ENCODE measurements at regions not wholly inside any gene's neighbourhood (a gene's known extent, or its start where the extent isn't known, plus 50 kb on each side); places are given as distances from the start of the nearest gene placed in this dataset.

DNA sequence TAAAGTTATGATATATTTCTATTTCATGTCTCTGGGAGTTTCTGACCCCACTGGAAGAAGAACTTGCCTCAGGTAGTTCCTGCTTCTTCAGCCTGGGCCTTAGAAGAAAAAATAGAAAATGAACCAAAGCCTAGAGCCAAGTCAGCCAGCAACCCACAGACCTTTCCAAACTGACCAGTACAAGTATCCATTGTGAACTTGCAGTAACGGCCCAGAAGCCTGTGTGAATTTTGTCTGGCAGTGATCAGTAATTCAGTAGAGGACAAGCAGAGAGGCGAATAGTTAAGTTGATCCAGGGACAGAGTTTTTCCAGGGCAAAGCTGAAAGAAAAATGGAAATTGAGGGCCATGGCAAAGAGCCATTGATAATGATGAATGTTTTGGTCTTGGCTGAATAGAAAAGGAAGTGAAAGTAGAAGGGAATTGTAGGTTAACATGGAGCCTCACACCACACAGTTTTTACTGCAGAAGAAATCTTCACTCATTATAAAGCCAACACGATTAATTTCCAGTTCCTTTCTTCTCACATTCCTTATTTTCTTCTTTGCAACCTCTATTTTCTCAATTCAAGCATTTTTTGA, 311.8 kb downstream of the BTG1 start:
- DNase-seq (ENCODE audit: extremely low spot score, insufficient read length, low read depth) (no peak), FAIRE-seq (no peak)

DNA sequence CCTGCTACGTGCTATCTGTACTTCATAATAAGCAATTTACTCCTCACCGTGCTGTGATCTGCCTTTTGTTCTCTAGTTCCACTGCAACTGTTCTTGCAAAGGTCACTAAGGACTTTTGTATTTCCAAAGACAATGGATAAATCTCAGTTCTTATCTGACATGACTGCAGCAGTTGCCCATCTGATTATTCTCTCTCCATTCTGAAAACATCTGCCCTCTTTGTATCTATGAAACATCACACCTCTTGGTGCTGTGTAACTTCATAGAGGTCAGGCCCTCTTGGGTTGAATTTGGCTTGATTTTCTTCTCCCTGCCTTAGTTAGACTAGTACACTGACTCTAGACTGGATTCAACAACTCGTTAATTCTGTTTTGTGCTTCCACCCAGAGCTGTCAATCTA, 319.6 kb downstream of the BTG1 start:
- FAIRE-seq (no peak), DNase-seq (ENCODE audit: extremely low spot score, insufficient read length, low read depth) (no peak)

DNA sequence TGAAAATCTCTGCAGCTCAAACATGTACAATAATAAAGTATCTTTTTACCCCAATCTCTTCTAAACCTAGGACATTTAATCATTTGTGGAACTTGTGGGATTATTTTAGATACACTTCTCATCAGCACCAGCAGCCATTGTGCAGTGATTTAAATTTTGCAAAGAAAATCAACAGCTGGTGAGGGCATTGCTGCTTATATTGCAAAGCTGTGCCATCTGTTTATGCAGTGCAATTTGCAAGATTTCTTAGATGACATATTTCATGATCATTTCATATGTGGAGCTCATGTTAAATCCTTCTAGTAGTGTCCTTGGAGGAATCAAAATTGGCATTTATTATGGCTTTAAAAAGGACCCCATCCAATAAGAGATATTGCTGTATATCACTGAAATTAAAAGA, 320.7 kb downstream of the BTG1 start:
- DNase-seq (ENCODE audit: extremely low spot score, insufficient read length, low read depth) (no peak), FAIRE-seq (no peak)

DNA sequence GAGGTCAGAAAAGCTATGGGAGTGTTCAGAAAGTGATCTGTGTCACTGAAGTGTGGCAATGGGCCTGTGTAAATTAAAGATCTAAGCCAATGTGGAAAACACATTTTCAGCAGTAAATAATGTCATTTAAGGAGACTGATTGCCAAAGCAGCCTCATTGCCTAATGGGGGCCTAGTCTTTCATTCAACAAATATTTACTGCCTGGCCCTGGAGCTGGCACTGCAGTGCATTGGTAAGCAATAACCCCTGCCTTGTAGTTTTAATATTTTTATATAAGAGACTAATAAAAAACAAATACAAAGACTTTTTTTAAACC, 326.6 kb downstream of the BTG1 start:
- FAIRE-seq (no peak), DNase-seq (ENCODE audit: extremely low spot score, insufficient read length, low read depth) (no peak)

DNA sequence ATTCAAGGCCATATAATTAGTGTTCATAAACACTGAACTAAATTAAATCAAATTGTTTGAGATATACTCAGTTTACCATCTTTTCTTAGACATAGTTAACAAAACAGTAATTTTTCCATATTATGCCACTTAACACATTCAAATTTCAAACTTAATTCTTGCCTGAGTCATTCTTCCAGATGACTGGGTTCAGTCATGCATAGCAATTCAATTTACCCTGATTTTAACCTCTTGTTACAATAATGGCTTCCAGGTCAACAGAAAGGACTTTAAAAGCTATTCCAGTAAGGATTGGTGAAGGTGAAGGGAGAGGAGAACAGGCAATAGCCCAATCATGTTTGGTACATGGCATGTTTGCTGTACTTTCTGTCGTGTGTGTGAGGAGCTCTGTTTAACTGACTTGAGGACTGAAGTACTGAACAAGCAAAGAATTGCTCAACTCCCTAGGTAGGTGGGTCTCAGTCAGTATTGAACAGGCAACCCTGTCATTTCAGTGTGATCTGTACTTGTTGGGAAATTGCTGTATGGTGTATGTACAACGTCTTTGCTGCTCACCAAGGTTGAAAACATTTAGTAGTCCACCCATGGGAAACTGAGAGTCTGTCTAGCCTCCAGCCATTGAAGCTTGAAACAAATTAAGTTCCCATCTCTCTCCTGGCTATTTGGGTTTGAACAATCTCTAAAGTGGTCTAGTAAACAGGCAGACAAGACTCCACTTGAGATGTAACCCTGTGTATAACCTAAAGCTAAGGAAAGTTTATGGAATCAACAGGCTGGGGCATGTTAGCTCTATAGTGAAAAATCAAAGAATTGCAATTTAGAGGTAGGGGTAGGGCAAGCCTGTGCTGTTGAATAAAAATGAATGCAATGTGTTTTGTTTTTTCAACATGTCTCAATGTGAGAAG, 327.2 kb downstream of the BTG1 start:
- FAIRE-seq (no peak), DNase-seq (ENCODE audit: extremely low spot score, insufficient read length, low read depth) (no peak)

DNA sequence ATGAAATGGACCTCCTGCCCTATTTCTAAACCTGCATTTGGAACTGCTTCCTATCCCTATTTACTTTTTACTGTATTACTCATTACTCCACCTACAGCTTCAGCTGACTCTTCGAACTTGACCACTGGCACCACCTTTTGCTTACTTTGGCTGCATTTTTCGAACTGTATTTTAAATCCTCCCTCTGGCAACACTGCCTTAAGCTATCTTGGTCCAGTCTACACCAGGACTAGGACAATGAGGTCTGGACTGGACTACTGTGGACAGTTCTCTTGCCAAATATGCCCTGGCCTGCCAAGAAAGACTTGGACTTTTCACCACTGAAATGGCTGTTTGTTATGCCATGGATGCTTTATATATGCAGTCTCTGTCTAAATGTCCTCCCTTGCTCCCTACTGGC, 328.1 kb downstream of the BTG1 start:
- no peak for FAIRE-seq

DNA sequence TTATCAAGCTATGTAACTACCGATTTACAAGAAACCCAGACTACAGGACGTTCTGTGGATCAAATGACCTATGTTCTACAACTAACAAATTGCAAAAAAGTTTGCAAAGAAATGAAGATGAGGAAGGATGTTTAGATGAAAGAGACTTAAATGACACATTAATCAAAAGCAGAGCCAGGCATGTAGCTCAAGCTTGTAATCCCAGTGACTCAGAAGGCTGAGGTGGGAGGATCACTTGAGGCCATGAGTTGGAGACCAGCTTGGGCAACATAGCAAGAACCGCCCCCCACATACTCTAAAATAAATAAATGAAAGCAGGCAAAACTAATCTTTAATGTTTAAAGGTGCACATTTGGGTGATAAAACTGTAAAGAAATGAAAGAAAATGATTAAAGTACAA, 331.9 kb downstream of the BTG1 start:
- FAIRE-seq (no peak), DNase-seq (ENCODE audit: extremely low spot score, insufficient read length, low read depth) (no peak)

More for the DNA sequence above, 328.1 kb downstream of the BTG1 start:
- DNase-seq (ENCODE audit: extremely low spot score, insufficient read length, low read depth) = no peak

DNA sequence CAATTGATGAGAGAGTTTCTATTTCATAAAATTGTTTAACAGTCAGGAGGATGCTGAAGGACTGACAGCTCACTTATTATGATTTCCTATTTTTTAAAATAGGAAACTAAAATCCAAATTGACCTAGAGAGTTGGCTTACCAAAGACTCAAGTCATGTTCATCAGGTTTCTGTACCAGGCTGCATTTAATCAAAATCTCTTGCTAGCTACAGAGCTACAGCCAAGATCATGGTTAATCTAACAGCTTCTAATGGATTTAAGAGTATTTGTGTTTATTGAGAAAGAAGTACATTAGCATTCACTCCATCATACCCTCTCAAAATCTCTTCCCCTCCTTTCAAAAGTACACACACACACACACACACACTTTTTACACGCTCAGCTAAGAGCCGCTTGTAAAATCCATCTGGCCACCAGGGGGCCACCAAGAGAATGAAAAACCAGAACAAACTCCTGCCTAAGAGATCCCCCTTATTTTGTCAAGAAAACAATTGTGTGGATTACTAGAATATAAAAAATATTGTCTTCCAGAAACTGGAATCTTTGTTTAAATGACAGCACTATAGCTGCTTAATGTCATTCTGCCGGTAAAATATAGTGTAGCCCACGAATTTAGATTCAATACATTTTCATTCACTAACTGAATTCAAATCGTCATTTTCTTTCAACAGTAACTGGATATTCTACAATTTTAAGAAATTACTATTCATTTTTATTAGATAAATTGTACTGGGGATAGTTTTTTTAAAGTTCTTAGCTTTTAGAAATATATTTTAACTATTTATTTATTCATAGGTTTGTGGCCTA, 334.0 kb downstream of the BTG1 start:
- FAIRE-seq (peak; percentile 81), DNase-seq (ENCODE audit: extremely low spot score, insufficient read length, low read depth) (no peak)

DNA sequence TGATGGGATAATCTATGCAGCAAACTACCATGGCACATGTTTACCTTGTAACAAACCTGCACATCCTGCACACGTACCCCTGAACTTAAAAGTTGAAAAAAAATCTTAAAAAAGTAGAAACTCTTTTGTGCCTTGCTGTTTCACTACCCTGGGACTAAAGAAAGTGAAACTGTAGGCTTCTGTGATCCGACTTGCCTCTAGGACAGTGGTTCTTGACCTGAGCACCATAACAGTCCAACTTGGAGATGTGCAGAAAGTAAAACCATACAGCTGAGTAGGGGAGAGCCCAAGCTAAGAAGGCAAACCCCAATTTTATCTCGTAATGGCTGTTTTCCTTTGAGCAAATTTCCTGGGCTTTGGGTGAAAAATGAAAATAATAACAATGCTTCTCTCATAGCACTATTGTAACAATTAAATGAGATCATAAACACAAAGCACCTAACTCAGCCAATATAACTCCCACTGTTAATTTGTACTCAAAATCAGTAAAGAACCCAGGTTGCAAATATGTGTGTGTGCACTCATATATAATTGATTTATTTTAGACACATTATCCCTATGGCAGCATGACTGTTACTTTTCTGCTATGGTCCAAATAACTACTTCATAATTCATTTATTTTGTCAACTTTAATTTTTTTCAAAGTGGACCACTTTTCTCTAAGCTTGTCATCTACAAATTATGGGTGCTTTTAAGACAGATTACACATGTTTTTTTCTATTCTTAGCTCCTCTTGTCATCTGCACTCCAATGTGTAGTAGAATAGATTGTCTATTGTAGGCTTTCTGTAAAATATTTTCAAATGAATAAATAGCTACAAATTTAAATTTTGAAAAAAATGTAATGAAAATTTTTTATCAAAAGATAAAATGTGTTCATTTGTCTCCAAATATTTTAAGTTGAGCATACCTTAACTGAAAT, 334.9 kb downstream of the BTG1 start:
- no peak for DNase-seq (ENCODE audit: extremely low spot score, insufficient read length, low read depth)
- peak; percentile 5 for FAIRE-seq

DNA sequence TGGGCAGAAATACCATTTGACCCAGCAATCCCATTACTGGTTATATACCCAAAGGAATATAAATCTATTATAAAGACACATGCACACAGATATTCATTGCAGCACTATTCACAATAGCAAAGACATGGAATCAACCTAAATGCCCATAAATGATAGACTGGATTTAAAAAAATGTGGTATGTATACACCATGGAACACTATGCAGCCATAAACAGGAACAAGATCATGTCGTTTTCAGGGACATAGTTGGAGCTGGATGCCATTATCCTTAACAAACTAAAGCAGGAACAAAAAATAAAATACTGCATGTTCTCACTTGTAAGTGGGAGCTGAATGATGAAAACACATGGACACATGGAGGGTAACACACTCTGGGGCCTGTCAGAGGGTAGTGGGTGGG, 335.6 kb downstream of the BTG1 start:
- DNase-seq (ENCODE audit: extremely low spot score, insufficient read length, low read depth) (no peak), FAIRE-seq (no peak)

DNA sequence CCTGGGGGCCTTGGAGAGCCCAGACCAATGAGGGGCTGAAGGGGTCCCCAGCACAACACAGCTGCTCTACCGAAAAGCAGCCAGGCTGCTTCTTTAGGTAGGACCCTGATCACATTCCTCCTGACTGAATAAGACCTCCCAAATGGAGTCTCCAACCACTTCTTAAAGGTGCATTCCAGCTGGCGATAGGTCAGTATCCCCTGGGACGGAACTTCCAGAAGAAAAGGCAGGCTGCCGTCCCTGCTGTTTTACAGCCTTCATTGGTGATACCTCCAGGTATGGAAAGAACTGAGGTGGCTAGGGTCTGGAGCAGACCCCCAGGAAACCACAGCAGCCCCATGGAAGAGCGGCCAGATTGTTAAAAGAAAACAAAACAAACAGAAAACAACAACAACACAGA, 340.6 kb downstream of the BTG1 start:
- FAIRE-seq (no peak), DNase-seq (ENCODE audit: extremely low spot score, insufficient read length, low read depth) (no peak)

DNA sequence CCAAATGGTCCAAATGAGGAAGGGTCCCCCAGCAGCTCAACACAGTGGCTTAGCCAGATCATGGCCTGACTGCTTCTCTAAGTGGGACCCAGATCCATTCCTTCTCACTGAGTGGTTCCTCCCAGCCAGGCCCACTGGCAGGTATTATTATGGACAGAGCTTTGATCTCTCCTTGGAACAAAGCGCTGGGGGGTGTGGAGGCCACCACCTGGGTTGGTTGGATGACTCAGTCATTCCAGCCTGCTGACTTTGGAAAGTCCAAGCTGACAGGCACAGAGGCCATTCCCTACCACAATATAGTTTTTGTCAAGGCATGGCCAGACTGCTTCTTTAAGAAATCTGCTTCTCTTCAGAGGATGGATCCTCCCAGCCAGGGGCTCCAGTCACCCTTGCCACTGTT, 341.1 kb downstream of the BTG1 start:
- no peak for FAIRE-seq
- DNase-seq (ENCODE audit: extremely low spot score, insufficient read length, low read depth) = no peak

DNA sequence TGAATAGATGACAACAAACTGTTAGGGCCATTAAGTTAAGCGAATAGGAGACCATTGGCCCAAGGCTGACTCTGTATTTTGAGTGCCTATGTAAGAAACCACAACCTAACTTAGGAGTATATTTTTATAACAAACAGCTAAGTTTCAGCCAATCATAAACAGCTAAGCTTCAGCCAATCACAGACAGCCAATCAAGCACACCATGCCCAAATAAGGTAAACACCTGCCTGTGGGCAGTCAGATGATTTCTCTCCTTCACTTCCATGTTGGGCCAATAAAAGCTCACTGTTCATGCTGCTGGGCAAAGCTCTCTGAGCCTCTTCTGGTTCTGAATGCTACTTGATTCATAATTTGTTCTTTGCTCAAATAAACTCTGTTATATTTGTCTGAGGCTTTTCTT, 344.6 kb downstream of the BTG1 start:
- FAIRE-seq (no peak), DNase-seq (ENCODE audit: extremely low spot score, insufficient read length, low read depth) (no peak)

DNA sequence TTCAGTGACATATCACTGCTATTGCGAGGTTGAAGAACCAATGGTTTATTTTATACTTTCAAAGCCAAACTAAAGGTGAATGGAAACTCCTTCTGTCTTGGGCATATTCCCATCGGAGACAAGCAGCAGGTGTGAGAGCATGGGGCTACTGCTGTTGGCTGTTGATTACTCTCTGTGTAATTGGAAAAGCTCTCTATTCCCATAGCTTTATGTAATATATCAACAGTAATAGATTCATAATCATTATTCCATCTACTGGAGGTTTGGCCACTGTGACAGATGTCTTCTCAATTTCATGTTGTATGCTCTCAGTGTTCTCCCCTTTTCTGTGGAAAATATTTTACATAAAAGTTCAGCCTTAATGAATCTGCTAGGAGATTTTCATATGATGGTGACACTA, 352.0 kb downstream of the BTG1 start:
- FAIRE-seq (no peak), DNase-seq (ENCODE audit: extremely low spot score, insufficient read length, low read depth) (no peak)

DNA sequence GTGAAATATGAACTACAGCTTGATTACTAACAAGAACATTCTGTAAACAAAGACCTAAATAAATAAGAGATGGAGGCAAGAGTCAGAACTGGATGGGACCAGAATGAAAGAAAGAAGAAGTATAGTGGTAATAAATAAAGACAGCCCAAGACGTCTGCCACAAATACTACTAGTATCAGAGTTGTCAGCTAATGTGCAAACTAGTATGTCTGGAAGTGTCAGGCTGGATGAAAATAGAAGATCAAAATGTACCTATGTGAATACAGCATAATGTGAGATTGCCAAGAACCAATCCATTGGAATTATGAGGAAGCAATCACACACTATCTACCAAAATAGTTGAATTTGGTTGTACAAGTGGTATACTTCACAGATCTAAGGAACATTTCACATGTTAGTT, 353.0 kb downstream of the BTG1 start:
- no peak for FAIRE-seq
- DNase-seq (ENCODE audit: extremely low spot score, insufficient read length, low read depth) = no peak

DNA sequence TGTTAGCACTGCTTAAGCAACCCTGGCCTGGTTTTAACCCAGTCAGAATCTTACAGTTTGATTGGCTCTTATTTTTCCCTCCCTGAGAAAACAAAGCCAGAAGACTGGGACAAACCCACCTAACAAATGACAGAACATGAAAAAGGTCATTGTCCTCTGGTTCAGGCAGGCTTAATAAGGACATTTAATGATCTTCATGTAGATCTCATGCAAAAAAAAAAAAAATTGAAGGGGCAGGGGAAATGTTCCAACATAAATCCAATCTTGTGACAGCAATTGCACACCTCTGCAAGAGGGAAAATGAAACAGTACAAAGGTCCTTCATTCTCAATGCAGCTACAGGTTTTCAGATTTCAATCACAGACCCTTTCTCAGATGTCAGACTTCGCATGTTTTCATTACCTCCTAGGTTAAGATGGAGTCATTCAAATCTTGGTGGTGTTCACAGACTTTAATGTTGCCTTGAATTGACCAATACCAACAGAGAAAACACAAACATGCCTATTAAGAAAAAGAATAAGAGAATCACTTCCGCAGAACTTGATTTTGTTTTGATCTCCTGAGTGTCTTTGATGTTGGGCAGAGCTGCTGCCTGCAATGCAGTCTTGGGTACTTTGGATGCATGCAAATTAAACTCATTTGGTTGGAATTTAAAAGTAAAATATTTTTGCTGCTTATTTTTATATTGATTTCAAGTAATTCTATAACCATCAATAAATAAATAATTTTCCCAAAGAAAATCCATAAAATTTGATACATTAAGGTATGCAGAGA, 359.0 kb downstream of the BTG1 start:
- no peak for FAIRE-seq
- no peak for DNase-seq (ENCODE audit: extremely low spot score, insufficient read length, low read depth)

DNA sequence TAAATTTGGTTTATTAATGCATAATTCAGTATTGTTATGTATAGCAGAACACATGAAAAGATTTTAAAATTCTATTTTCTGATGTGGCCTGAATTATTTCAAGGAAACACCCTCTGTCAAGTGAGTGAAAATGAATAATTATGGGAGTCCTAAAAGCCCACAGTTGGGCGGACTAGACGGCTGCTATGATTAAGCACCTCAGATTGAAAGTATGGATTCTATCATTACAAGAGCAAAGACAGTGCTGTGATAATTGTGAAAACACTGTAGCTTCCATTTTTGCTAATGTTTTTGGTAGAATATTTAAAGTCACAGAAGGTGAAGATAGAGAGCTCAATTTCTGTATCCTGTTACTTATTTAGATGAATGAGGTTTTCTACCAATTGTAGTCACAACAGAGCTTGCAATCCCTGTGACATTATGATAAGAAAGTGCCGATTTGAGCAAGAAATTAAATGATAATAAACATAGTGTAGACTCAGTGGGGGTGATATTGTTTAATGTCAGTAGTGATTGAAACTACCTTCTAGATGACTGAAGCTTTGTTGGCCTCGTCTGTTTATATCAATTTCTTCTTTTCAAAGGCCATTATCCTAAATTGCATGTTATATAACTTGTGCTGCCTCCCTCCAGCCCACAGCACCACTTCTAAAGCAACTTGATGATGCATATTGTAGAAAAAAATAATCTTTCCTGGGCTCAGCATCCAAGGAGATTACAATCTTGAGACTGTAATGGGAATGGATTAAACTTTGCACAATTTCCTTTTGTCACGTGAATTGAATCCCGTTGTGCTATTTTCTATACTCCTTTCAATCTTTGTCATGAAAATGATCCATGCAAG, 359.8 kb downstream of the BTG1 start:
- FAIRE-seq = no peak
- no peak for DNase-seq (ENCODE audit: extremely low spot score, insufficient read length, low read depth)

DNA sequence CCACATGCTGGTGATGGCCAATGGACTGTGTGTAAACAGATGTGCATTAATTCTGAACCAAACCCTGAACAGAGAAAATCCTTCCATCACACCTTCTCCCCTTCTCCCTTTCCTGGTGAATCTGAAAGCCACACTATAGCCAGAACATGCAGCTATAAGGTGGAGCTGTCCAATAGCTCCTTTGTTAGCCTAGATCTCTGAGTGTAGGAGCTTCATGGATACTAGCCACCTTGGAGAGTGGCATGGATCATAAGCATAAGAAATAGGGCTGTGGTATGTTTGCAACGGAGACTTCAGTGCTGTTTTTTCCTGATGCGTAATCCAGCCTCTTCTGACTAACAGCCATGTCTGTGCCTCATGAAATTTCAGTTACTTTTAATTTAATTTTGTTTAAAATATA, 364.5 kb downstream of the BTG1 start:
- no peak for FAIRE-seq
- DNase-seq (ENCODE audit: extremely low spot score, insufficient read length, low read depth) = no peak
